PC-9 (cell line): ENCODE measurements at regions not wholly inside any gene's neighbourhood (a gene's known extent, or its start where the extent isn't known, plus 50 kb on each side); places are given as distances from the start of the nearest gene placed in this dataset.

ENCODE experiments used
- BruUV-seq: library from RNA; stranded (reverse); fragments of 400-500 nt; replicated peaks from 2 replicates; lab custom pipeline; 2021; lab: Mats Ljungman, UMichigan
- CTCF ChIA-PET: fragments of 300-600 bp; sonication (Branson Sonifier 250); formaldehyde crosslinking; loops from one replicate; lab custom pipeline; 2022; ENCODE audit warnings: antibody characterized with exemption; lab: Charles Lee
- POLR2A ChIA-PET: fragments of 300-600 bp; sonication (Branson Sonifier 250); formaldehyde crosslinking; loops from one replicate; lab custom pipeline; 2022; ENCODE audit warnings: antibody characterized with exemption; ENCODE audit not compliant: unreplicated experiment; lab: Charles Lee
- DNase-seq, 2 experiments: peaks; one replicate each; pipeline versions ENCODE4 v3.0.0 to v3.0.0-alpha.2; 2015 to 2022; ENCODE audit warnings: mixed read lengths in 1 of 2
- H2AFZ ChIP-seq: fragments of 200-600 bp; sonication (generic); 2 replicates; pipeline ENCODE4 v1.8.1; 2017; ENCODE audit warnings: antibody characterized with exemption
- H3F3A ChIP-seq: fragments of 200-600 bp; sonication (generic); 2 replicates; pipeline ENCODE4 v1.8.1; 2017; ENCODE audit warnings: antibody characterized with exemption, mild to moderate bottlenecking, low read depth; ENCODE audit not compliant: insufficient read depth
- H3K27ac ChIP-seq: fragments of 200-600 bp; sonication (generic); 2 replicates; pipeline ENCODE4 v1.6.1; 2016; ENCODE audit warnings: mixed run types
- H3K27me3 ChIP-seq: fragments of 200-600 bp; sonication (generic); 2 replicates; pipeline ENCODE4 v1.6.1; 2016; ENCODE audit warnings: low read depth, mixed run types; ENCODE audit not compliant: insufficient read depth
- H3K36me3 ChIP-seq: fragments of 200-600 bp; sonication (generic); 2 replicates; pipeline ENCODE4 v1.6.1; 2016; ENCODE audit warnings: low read depth, mixed run types
- H3K4me1 ChIP-seq: fragments of 200-600 bp; sonication (generic); replicated peaks from 2 replicates; pipeline ENCODE4 v1.6.1; 2016; ENCODE audit warnings: mixed run types; ENCODE audit not compliant: insufficient read depth
- H3K4me2 ChIP-seq: fragments of 200-600 bp; sonication (generic); 2 replicates; pipeline ENCODE4 v1.6.1; 2017; ENCODE audit warnings: mixed run types
- H3K4me3 ChIP-seq: fragments of 200-600 bp; sonication (generic); 2 replicates; pipeline ENCODE4 v1.6.1; 2016; ENCODE audit warnings: mixed run types
- H3K79me2 ChIP-seq: fragments of 200-600 bp; sonication (generic); 2 replicates; pipeline ENCODE4 v1.6.1; 2017; ENCODE audit warnings: low read depth, mixed run types
- H3K9me2 ChIP-seq: fragments of 200-600 bp; sonication (generic); 2 replicates; pipeline ENCODE4 v1.8.1; 2017; ENCODE audit warnings: mild to moderate bottlenecking; ENCODE audit not compliant: insufficient read depth
- H3K9me3 ChIP-seq: fragments of 200-600 bp; sonication (generic); 2 replicates; pipeline ENCODE4 v1.8.1; 2016; ENCODE audit warnings: low read depth; ENCODE audit not compliant: insufficient read depth
- H4K20me1 ChIP-seq: fragments of 200-600 bp; sonication (generic); 2 replicates; pipeline ENCODE4 v1.8.1; 2017; ENCODE audit not compliant: insufficient read depth
- EZH2 ChIP-seq: fragments of 200-600 bp; sonication (generic); IDR thresholded peaks from 2 replicates; pipeline ENCODE4 v1.8.0; 2017; ENCODE audit warnings: antibody characterized with exemption, low read depth
- intact Hi-C: fragments of 100-400 bp; cut with micrococcal nuclease; formaldehyde crosslinking; loops from one replicate; pipeline ENCODE4 v1.10.0; 2022; ENCODE audit not compliant: unreplicated experiment
- TF ChIP-seq, protein P1 (sequence below): fragments of 200-600 bp; sonication (generic); conservative IDR thresholded peaks from 2 replicates; pipeline ENCODE4 v1.6.1; 2017; ENCODE audit warnings: mixed run types, antibody characterized with exemption, mild to moderate bottlenecking, moderate library complexity

GRCh38 chr4:186946136-186946535 lies 222.5 kb upstream of the FAT1 start:
- no peaks in the 10 kb centered on the region for H3K36me3 ChIP-seq
- no peaks in the 10 kb centered on the region for H3F3A ChIP-seq
- intact Hi-C loops = no loop called here
- ChIA-PET POLR2A (no interaction called here), CTCF (no interaction called here)
- H3K4me2 ChIP-seq = no peak overlapping the region
- H3K9me2 ChIP-seq = no peaks in the 10 kb centered on the region
- no peak overlapping the region for H3K27ac ChIP-seq
- no peaks in the 10 kb centered on the region for H3K79me2 ChIP-seq
- H3K4me3 ChIP-seq = no peak overlapping the region
- no peaks in the 10 kb centered on the region for H3K9me3 ChIP-seq
- DNase-seq = no peak
- H2AFZ ChIP-seq = no peak overlapping the region
- TF ChIP-seq EZH2 = no peak
- TF ChIP-seq, protein P1, sequence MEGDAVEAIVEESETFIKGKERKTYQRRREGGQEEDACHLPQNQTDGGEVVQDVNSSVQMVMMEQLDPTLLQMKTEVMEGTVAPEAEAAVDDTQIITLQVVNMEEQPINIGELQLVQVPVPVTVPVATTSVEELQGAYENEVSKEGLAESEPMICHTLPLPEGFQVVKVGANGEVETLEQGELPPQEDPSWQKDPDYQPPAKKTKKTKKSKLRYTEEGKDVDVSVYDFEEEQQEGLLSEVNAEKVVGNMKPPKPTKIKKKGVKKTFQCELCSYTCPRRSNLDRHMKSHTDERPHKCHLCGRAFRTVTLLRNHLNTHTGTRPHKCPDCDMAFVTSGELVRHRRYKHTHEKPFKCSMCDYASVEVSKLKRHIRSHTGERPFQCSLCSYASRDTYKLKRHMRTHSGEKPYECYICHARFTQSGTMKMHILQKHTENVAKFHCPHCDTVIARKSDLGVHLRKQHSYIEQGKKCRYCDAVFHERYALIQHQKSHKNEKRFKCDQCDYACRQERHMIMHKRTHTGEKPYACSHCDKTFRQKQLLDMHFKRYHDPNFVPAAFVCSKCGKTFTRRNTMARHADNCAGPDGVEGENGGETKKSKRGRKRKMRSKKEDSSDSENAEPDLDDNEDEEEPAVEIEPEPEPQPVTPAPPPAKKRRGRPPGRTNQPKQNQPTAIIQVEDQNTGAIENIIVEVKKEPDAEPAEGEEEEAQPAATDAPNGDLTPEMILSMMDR = no peak
- no peaks in the 10 kb centered on the region for H4K20me1 ChIP-seq
- BruUV-seq = no TSS peak
- no peaks in the 10 kb centered on the region for H3K4me1 ChIP-seq
- H3K27me3 ChIP-seq = no peaks in the 10 kb centered on the region

DNA sequence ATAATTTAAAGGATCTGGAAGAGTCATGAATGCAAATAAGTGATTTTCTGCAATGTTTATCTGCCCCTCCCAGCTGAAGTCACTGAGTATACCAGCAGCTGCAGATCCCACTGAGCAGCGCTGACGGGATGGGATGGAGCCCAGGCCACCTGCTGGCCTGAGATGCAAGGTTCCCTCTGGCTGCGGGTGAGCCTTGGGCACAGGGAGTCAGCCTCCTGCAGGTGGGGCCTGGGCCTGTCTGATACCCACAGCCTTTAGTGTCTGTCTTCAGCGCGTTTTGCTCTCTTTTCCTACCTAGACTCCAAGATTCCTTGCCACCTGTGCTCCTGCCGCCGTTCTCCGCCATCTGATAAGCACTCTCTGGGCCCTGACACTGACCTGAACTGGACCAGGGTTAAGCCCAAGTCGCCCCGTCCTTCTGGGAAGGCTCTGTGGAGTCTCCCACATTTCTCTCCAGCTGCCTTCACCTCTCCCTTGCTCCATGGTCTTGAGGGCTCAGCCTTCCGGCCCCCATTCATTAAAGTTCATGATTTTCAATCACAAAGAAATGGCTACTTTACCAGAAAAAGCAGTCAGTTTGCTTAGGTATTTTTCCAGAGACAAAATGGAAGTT lies 223.1 kb upstream of the FAT1 start:
- TF ChIP-seq, protein P1 = no peak; the same call in 1 of the 2 replicates
- TF ChIP-seq EZH2 = no peak
- BruUV-seq = no TSS peak
- no peak overlapping the region for H2AFZ ChIP-seq
- no peaks in the 10 kb centered on the region for H3F3A ChIP-seq
- no peak overlapping the region for H3K4me2 ChIP-seq
- H3K79me2 ChIP-seq = no peaks in the 10 kb centered on the region
- no peaks in the 10 kb centered on the region for H4K20me1 ChIP-seq
- no peak overlapping the region for H3K4me3 ChIP-seq
- intact Hi-C loops = no loop called here
- no peaks in the 10 kb centered on the region for H3K27me3 ChIP-seq
- no peaks in the 10 kb centered on the region for H3K4me1 ChIP-seq
- ChIA-PET CTCF (no interaction called here), POLR2A (no interaction called here)
- no peaks in the 10 kb centered on the region for H3K9me2 ChIP-seq
- no peaks in the 10 kb centered on the region for H3K36me3 ChIP-seq
- no peak for DNase-seq
- H3K9me3 ChIP-seq = no peaks in the 10 kb centered on the region
- no peak overlapping the region for H3K27ac ChIP-seq

- intact Hi-C loops = no loop called here
- POLR2A ChIA-PET = no interaction called here
Observed at GRCh38 chr4:186948361-186949242, 224.9 kb upstream of the FAT1 start.

More at GRCh38 chr4:186948361-186949242, 224.9 kb upstream of the FAT1 start:
- Histone ChIP-seq H3K4me2 (no peak overlapping the region), H3K4me3 (no peak overlapping the region), H3F3A (no peaks in the 10 kb centered on the region), H3K9me2 (no peaks in the 10 kb centered on the region), H4K20me1 (no peaks in the 10 kb centered on the region), H3K4me1 (no peaks in the 10 kb centered on the region), H3K9me3 (no peaks in the 10 kb centered on the region), H3K27ac (no peak overlapping the region), H2AFZ (no peak overlapping the region), H3K79me2 (no peaks in the 10 kb centered on the region), H3K36me3 (no peaks in the 10 kb centered on the region), H3K27me3 (no peaks in the 10 kb centered on the region)
- no peak for DNase-seq
- BruUV-seq = no TSS peak
- no peak for TF ChIP-seq EZH2
- TF ChIP-seq, protein P1 = no peak
- CTCF ChIA-PET = no interaction called here
